GM23248 (cell line): ENCODE measurements at regions not wholly inside any gene's neighbourhood (a gene's known extent, or its start where the extent isn't known, plus 50 kb on each side); places are given as distances from the start of the nearest gene placed in this dataset.

ENCODE experiments used
- DNase-seq: peaks from one replicate; pipeline ENCODE4 v3.0.0-alpha.2; 2015
- H2AFZ ChIP-seq: fragments of 200-600 bp; sonication (generic); 2 replicates; pipeline ENCODE4 v1.6.1; 2016; ENCODE audit warnings: antibody characterized with exemption
- H3F3A ChIP-seq: fragments of 200-600 bp; sonication (generic); 2 replicates; pipeline ENCODE4 v1.6.1; 2016; ENCODE audit warnings: mild to moderate bottlenecking, antibody characterized with exemption, mixed run types; ENCODE audit not compliant: insufficient read depth
- H3K27ac ChIP-seq: fragments of 200-600 bp; sonication (generic); 2 replicates; pipeline ENCODE4 v1.5.1; 2016; ENCODE audit warnings: mild to moderate bottlenecking
- H3K27me3 ChIP-seq: fragments of 200-600 bp; sonication (generic); replicated peaks from 2 replicates; pipeline ENCODE4 v1.6.1; 2016; ENCODE audit warnings: mild to moderate bottlenecking; ENCODE audit not compliant: insufficient read depth
- H3K36me3 ChIP-seq: fragments of 200-600 bp; sonication (generic); 2 replicates; pipeline ENCODE4 v1.6.1; 2016; ENCODE audit warnings: low read depth, mild to moderate bottlenecking
- H3K4me1 ChIP-seq: fragments of 200-600 bp; sonication (generic); 2 replicates; pipeline ENCODE4 v1.6.1; 2016; ENCODE audit warnings: mild to moderate bottlenecking; ENCODE audit not compliant: insufficient read depth
- H3K4me2 ChIP-seq: fragments of 200-600 bp; sonication (generic); one replicate; pipeline ENCODE4 v1.6.1; 2016; ENCODE audit warnings: mild to moderate bottlenecking; ENCODE audit not compliant: unreplicated experiment
- H3K4me3 ChIP-seq: fragments of 200-600 bp; sonication (generic); 2 replicates; pipeline ENCODE4 v1.5.1; 2016; ENCODE audit warnings: mild to moderate bottlenecking
- H3K79me2 ChIP-seq: fragments of 200-600 bp; sonication (generic); 2 replicates; pipeline ENCODE4 v1.6.1; 2016; ENCODE audit warnings: mild to moderate bottlenecking; ENCODE audit not compliant: insufficient read depth
- H3K9ac ChIP-seq: fragments of 200-600 bp; sonication (generic); 2 replicates; pipeline ENCODE4 v1.6.1; 2016; ENCODE audit warnings: mild to moderate bottlenecking
- H3K9me2 ChIP-seq: fragments of 200-600 bp; sonication (generic); 2 replicates; pipeline ENCODE4 v1.6.1; 2016; ENCODE audit warnings: mixed run types, mild to moderate bottlenecking, moderate library complexity; ENCODE audit not compliant: insufficient read depth
- H3K9me3 ChIP-seq: fragments of 200-600 bp; sonication (generic); one replicate; pipeline ENCODE4 v1.6.1; 2017; ENCODE audit warnings: low read depth
- H4K20me1 ChIP-seq: fragments of 200-600 bp; sonication (generic); 2 replicates; pipeline ENCODE4 v1.6.0; 2016; ENCODE audit not compliant: insufficient read depth
- EZH2 ChIP-seq: fragments of 200-600 bp; sonication (generic); IDR thresholded peaks from 2 replicates; pipeline ENCODE4 v1.6.1; 2018; ENCODE audit warnings: antibody characterized with exemption, mild to moderate bottlenecking; ENCODE audit not compliant: insufficient read depth, poor library complexity, severe bottlenecking
- EZH2phosphoT487 ChIP-seq: fragments of 200-600 bp; sonication (generic); IDR thresholded peaks from 2 replicates; pipeline ENCODE4 v1.6.1; 2018; ENCODE audit warnings: antibody characterized with exemption, moderate library complexity, mild to moderate bottlenecking, low read depth; ENCODE audit not compliant: insufficient read depth
- WGBS, 2 experiments: methylation state at CpG; one replicate each; pipeline ENCODE4 v1.1.6; 2015 to 2017; ENCODE audit warnings: low lambda C conversion rate in 2 of 2, low coverage in 1 of 2; ENCODE audit errors: missing lambda C conversion rate in 2 of 2; 5-methylcytosine and 5-hydroxymethylcytosine counted together
- in situ Hi-C: fragments of 300-500 bp; cut with MboI; formaldehyde crosslinking; loops from 2 replicates; pipeline ENCODE4 v1.15.0; 2020

DNA sequence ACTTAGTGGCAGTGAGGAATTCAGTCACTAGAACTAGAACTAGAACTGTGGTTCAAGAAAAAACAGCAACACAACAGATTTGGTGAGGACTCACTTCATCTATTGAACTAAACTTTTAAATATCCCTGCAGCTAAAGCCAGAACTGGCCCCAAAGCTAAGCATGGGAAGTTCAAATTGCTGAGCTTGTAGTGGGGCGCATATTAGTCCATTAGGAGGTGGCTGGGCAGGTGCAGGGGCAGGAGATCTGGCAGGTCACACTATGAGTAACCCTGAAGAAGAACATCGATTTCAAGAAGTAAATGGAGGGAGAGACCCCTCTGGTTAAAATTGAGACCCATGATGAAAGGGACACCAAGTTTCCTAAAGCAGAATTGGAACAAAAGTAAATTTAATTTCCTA lies 73.8 kb upstream of the UBAC2 start:
- H3K4me3 ChIP-seq, result no peak overlapping the region
- H3K9me2 ChIP-seq, result no peaks in the 10 kb centered on the region
- H3K4me1 ChIP-seq, result peaks cover 24% of the 10 kb centered on the region
- no peaks in the 10 kb centered on the region for H3K79me2 ChIP-seq
- no peaks in the 10 kb centered on the region for H4K20me1 ChIP-seq
- H3K9ac ChIP-seq, result no peak overlapping the region
- no peak overlapping the region for H3K4me2 ChIP-seq
- peaks cover 17% of the 10 kb centered on the region for H3F3A ChIP-seq
- H3K9me3 ChIP-seq, result no peaks in the 10 kb centered on the region
- no peak overlapping the region for H2AFZ ChIP-seq
- TF ChIP-seq EZH2 (no peak), EZH2phosphoT487 (no peak)
- WGBS, 2 experiments, result 91 to 98% methylated on average over 2 of the region's 2 CpGs
- H3K27me3 ChIP-seq, result no peaks in the 10 kb centered on the region
- DNase-seq, result no peak
- no peaks in the 10 kb centered on the region for H3K36me3 ChIP-seq
- H3K27ac ChIP-seq, result no peak overlapping the region
- in situ Hi-C loops, result no loop called here

DNA sequence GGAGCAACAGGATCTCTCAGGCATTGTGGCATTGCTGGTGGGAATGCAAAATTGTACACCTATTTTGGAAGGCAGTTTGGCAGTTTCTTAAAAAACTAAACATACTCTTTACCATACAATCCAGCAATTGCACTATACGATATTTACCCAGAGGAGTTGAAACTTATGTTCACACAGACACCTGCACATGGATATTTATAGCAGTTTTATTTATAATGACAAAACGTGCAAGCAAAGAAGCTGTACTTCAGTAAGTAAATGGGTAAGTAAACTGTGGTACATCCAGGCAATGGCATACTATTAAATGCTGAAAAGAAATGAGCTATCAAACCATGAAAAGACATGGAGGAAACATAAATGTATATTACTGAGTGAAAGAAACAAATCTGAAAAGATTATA lies 71.6 kb upstream of the UBAC2 start:
- Histone ChIP-seq H3K27ac (no peak overlapping the region), H3K4me3 (no peak overlapping the region), H3K27me3 (no peaks in the 10 kb centered on the region), H3K9ac (no peak overlapping the region), H4K20me1 (no peaks in the 10 kb centered on the region), H2AFZ (no peak overlapping the region), H3F3A (peaks cover 14% of the 10 kb centered on the region), H3K9me2 (no peaks in the 10 kb centered on the region), H3K4me2 (no peak overlapping the region), H3K9me3 (no peaks in the 10 kb centered on the region), H3K79me2 (no peaks in the 10 kb centered on the region), H3K4me1 (peaks cover 17% of the 10 kb centered on the region), H3K36me3 (no peaks in the 10 kb centered on the region)
- no peak for DNase-seq
- WGBS, 2 experiments, result 66 to 70% methylated on average over 2 of the region's 2 CpGs
- TF ChIP-seq EZH2phosphoT487, result no peak
- TF ChIP-seq EZH2, result no peak
- in situ Hi-C loops, result no loop called here

- TF ChIP-seq EZH2 (no peak), EZH2phosphoT487 (no peak)
- Histone ChIP-seq H3K4me1 (peaks cover 8% of the 10 kb centered on the region), H3K4me3 (no peak overlapping the region), H3K9me2 (no peaks in the 10 kb centered on the region), H3K27me3 (no peaks in the 10 kb centered on the region), H3K36me3 (no peaks in the 10 kb centered on the region), H3F3A (0 out of 2 replicates have a peak, but pooled peaks cover 6% of the 10 kb centered on the region), H3K9me3 (no peaks in the 10 kb centered on the region), H3K79me2 (no peaks in the 10 kb centered on the region), H3K9ac (no peak overlapping the region), H3K4me2 (no peak overlapping the region), H3K27ac (no peak overlapping the region), H2AFZ (no peak overlapping the region), H4K20me1 (no peaks in the 10 kb centered on the region)
- no peak for DNase-seq
- 58 to 63% methylated on average over 7 of the region's 7 CpGs for WGBS, 2 experiments
- in situ Hi-C loops, result no loop called here
Measured at GRCh38 chr13:99129951-99130350, 70.7 kb upstream of the UBAC2 start.

GRCh38 chr13:99131410-99131809 lies 69.2 kb upstream of the UBAC2 start:
- no peaks in the 10 kb centered on the region for H3K79me2 ChIP-seq
- H2AFZ ChIP-seq, result no peak overlapping the region
- no peak overlapping the region for H3K4me2 ChIP-seq
- H3K9me3 ChIP-seq, result no peaks in the 10 kb centered on the region
- H4K20me1 ChIP-seq, result no peaks in the 10 kb centered on the region
- H3K36me3 ChIP-seq, result no peaks in the 10 kb centered on the region
- in situ Hi-C loops, result no loop called here
- no peak overlapping the region for H3K4me3 ChIP-seq
- DNase-seq, result no peak
- no peak overlapping the region for H3K27ac ChIP-seq
- H3K27me3 ChIP-seq, result no peaks in the 10 kb centered on the region
- H3F3A ChIP-seq, result no peaks in the 10 kb centered on the region
- H3K9me2 ChIP-seq, result no peaks in the 10 kb centered on the region
- TF ChIP-seq EZH2phosphoT487, result no peak
- TF ChIP-seq EZH2, result no peak
- WGBS, 2 experiments, result 69 to 70% methylated on average over 4 of the region's 4 CpGs
- no peaks in the 10 kb centered on the region for H3K4me1 ChIP-seq
- H3K9ac ChIP-seq, result no peak overlapping the region

DNA sequence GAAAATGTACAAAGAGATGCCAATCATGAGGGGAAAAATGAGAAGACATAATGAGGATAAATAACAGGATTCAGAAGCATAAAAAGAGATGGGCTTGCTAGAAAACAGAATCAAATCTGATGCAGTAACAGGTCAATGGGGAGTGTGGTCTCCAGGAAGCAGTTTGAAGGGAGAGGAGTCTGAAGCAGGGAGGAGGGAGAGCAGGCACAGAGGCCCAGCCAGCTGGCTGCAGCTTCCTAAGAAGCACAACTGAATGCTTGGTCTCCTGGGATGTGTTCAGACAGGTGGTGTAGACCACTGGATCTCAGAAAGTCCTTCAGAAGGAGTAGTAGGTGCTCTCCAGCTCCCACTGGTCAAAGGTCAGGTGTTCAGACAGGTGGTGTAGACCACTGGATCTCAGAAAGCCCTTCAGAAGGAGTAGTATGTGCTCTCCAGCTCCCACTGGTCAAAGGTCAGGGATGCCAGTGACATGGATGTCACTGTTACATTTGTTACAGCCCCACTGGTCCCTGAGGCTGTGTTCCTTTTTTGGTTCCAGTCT lies 68.3 kb upstream of the UBAC2 start:
- no peaks in the 10 kb centered on the region for H3K9me2 ChIP-seq
- no peaks in the 10 kb centered on the region for H4K20me1 ChIP-seq
- H3K4me3 ChIP-seq, result no peak overlapping the region
- no peaks in the 10 kb centered on the region for H3K36me3 ChIP-seq
- no peaks in the 10 kb centered on the region; the same call in 1 of the 2 replicates for H3K27me3 ChIP-seq
- no peaks in the 10 kb centered on the region for H3K4me1 ChIP-seq
- H3K9me3 ChIP-seq, result no peaks in the 10 kb centered on the region
- TF ChIP-seq EZH2phosphoT487, result no peak
- TF ChIP-seq EZH2, result no peak
- no peaks in the 10 kb centered on the region for H3K79me2 ChIP-seq
- H3K4me2 ChIP-seq, result no peak overlapping the region
- H3K9ac ChIP-seq, result no peak overlapping the region
- DNase-seq, result no peak
- in situ Hi-C loops, result no loop called here
- no peaks in the 10 kb centered on the region for H3F3A ChIP-seq
- H2AFZ ChIP-seq, result no peak overlapping the region
- H3K27ac ChIP-seq, result no peak overlapping the region
